Keratinocyte (primary cell): ENCODE measurements at regions not wholly inside any gene's neighbourhood (a gene's known extent, or its start where the extent isn't known, plus 50 kb on each side); places are given as distances from the start of the nearest gene placed in this dataset.

Experiments used
- EZH2 ChIP-seq: IDR thresholded peaks from one replicate; pipeline ENCODE4 v1.6.1; 2012; ENCODE audit warnings: inconsistent platforms, mild to moderate bottlenecking, low read length, moderate library complexity
- TF ChIP-seq, protein P1 (sequence below), 3 experiments: IDR thresholded peaks in 1 of 3; conservative IDR thresholded peaks in 1 of 3; optimal IDR thresholded peaks in 1 of 3; 2 replicates in 2 of 3; 3 replicates in 1 of 3; pipeline versions ENCODE3 to v1.5.1; 2011; ENCODE audit warnings: low read length in 3 of 3, mild to moderate bottlenecking in 3 of 3, moderate library complexity in 2 of 3, control low read depth in 1 of 3, inconsistent platforms in 1 of 3; ENCODE audit not compliant: insufficient read depth in 2 of 3; ENCODE audit errors: extremely low read depth in 1 of 3

DNA sequence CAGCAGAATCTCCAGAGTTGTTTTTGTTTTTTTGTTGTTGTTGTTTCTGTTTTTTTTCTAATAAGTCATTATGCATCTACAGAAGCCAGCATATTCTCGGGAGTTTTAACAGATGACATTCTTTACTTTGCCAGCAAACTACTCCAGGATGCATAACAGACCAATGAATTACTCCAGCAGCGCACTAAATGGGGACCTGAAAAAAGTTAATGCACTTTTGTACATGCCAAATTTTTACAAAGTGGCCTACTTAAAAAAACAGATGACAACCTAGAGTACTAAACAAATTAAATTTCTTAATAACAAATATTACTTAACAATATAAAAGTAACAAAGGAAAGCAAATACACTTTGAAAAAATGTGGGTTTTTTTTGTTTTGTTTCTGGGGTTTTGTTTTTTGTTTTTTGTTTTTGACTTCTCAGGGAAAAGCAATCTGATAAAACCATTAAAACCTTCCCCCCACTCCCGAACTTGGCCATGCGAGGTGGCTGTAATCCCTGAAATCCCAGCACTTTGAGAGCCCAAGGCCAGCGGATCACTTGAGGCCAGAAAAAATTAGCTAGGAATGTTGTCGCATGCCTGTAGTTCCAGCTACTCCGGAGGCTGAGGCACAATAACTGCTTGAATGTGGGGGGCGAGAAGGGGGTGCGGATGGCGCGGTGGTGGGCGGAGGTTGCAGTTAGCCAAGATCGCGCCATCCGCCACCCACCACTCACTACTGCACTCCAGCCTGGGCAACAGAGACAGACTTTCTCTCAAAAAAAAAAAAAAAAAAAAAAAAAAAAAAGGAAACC is 352.4 kb downstream of the CETN3 start:
- TF ChIP-seq, protein P1, sequence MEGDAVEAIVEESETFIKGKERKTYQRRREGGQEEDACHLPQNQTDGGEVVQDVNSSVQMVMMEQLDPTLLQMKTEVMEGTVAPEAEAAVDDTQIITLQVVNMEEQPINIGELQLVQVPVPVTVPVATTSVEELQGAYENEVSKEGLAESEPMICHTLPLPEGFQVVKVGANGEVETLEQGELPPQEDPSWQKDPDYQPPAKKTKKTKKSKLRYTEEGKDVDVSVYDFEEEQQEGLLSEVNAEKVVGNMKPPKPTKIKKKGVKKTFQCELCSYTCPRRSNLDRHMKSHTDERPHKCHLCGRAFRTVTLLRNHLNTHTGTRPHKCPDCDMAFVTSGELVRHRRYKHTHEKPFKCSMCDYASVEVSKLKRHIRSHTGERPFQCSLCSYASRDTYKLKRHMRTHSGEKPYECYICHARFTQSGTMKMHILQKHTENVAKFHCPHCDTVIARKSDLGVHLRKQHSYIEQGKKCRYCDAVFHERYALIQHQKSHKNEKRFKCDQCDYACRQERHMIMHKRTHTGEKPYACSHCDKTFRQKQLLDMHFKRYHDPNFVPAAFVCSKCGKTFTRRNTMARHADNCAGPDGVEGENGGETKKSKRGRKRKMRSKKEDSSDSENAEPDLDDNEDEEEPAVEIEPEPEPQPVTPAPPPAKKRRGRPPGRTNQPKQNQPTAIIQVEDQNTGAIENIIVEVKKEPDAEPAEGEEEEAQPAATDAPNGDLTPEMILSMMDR (optimal IDR thresholded peaks at IDR 0.05 in 1 of 3, IDR thresholded peaks at IDR 0.05 in 1 of 3, conservative IDR thresholded peaks at IDR 0.05 in 1 of 3; ENCODE audit: extremely low read depth in 1 of 3, insufficient read depth in 2 of 3, low read length in 3 of 3): no peak
- TF ChIP-seq EZH2: no peak
